VCaP (cell line): ENCODE measurements at regions not wholly inside any gene's neighbourhood (a gene's known extent, or its start where the extent isn't known, plus 50 kb on each side); places are given as distances from the start of the nearest gene placed in this dataset.

Experiments used
- H3K27ac ChIP-seq: fragments of 450-650 bp; 2 replicates; pipeline ENCODE4 v1.5.1; 2017
- CTCF ChIP-seq: fragments of 450-650 bp; conservative IDR thresholded peaks from 2 replicates; pipeline ENCODE4 v1.5.1; 2017; ENCODE audit warnings: mild to moderate bottlenecking, moderate library complexity

- H3K27ac ChIP-seq, result peak overlapping the region; percentile 63
- TF ChIP-seq CTCF, result no peak
Measured at GRCh38 chr1:163932901-163933300, 611.1 kb downstream of the NUF2 start.

- no peak for TF ChIP-seq CTCF
- peak overlapping the region; percentile 63 for H3K27ac ChIP-seq
Measured at GRCh38 chr1:163933437-163933836, 611.7 kb downstream of the NUF2 start.

GRCh38 chr1:163935738-163936374 is 614.1 kb downstream of the NUF2 start:
- no peak overlapping the region; the same call in 1 of the 2 replicates for H3K27ac ChIP-seq
- no peak for TF ChIP-seq CTCF

- no peak overlapping the region for H3K27ac ChIP-seq
Measured at GRCh38 chr1:163959622-163960021, 599.4 kb upstream of the PBX1 start.

GRCh38 chr1:163970151-163970550 is 588.8 kb upstream of the PBX1 start:
- H3K27ac ChIP-seq, result no peak overlapping the region
- TF ChIP-seq CTCF, result no peak

More at GRCh38 chr1:163959622-163960021, 599.4 kb upstream of the PBX1 start:
- TF ChIP-seq CTCF, result no peak

GRCh38 chr1:163970699-163971098 is 588.3 kb upstream of the PBX1 start:
- no peak for TF ChIP-seq CTCF
- H3K27ac ChIP-seq, result no peak overlapping the region

GRCh38 chr1:163973586-163973985 is 585.4 kb upstream of the PBX1 start:
- H3K27ac ChIP-seq, result no peak overlapping the region
- TF ChIP-seq CTCF, result no peak
